ENCODE measurements at regions not wholly inside any gene's neighbourhood (a gene's known extent, or its start where the extent isn't known, plus 50 kb on each side); places are given as distances from the start of the nearest gene placed in this dataset.
A peak's percentile ranks its signal among the peaks of the same experiment; 100 is the strongest.

- H3K4me3 ChIP-seq (ENCODE audit: low read length) = peak overlapping the region; percentile 59
- H3K4me1 Mint-ChIP-seq (ENCODE audit: low read depth) = peaks cover 70% of the 10 kb centered on the region
- peaks cover 59% of the 10 kb centered on the region for H3K4me1 ChIP-seq (ENCODE audit: insufficient read depth, low read length)
- ChIA-PET CTCF (interaction anchor here (0.5 to 5.2 kb wide), 24 partner anchors 9 to 919 kb away, joined by 3 to 118 read pairs (median 12); partner anchors contain the start of gene CHD2), POLR2A (interaction anchor here (0.8 to 11.4 kb wide), 19 partner anchors 8 to 119 kb away, joined by 3 to 913 read pairs (median 19); partner anchors contain the start of gene CHD2)
- H3K9me3 ChIP-seq (ENCODE audit: control insufficient read depth in 1 of 2, insufficient read depth in 1 of 2, low read length in 2 of 2) = no peaks in the 10 kb centered on the region
- TF ChIP-seq, protein P1, sequence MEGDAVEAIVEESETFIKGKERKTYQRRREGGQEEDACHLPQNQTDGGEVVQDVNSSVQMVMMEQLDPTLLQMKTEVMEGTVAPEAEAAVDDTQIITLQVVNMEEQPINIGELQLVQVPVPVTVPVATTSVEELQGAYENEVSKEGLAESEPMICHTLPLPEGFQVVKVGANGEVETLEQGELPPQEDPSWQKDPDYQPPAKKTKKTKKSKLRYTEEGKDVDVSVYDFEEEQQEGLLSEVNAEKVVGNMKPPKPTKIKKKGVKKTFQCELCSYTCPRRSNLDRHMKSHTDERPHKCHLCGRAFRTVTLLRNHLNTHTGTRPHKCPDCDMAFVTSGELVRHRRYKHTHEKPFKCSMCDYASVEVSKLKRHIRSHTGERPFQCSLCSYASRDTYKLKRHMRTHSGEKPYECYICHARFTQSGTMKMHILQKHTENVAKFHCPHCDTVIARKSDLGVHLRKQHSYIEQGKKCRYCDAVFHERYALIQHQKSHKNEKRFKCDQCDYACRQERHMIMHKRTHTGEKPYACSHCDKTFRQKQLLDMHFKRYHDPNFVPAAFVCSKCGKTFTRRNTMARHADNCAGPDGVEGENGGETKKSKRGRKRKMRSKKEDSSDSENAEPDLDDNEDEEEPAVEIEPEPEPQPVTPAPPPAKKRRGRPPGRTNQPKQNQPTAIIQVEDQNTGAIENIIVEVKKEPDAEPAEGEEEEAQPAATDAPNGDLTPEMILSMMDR (IDR thresholded peaks at IDR 0.05) = no peak
- DNase-seq (peak in 9 of 14 experiments; percentile 19 to 68 (median 28)), ATAC-seq (ENCODE audit: poor library complexity) (no peak)
- intact Hi-C loops (cut with DNase I, micrococcal nuclease) = loop anchor here (1.0 to 5.0 kb wide), 9 partner anchors 10 to 108 kb away; no protein-coding TSS in a partner anchor
- peak overlapping the region; percentile 95 to 98 for H3K27ac ChIP-seq (ENCODE audit: low read depth in 1 of 2, low read length in 2 of 2)
- H3K27me3 ChIP-seq (ENCODE audit: control insufficient read depth in 1 of 2, insufficient read depth in 2 of 2, low read length in 2 of 2) = no peaks in the 10 kb centered on the region
- no peaks in the 10 kb centered on the region for H3K9me3 Mint-ChIP-seq
- peak overlapping the region; percentile 82 for H3K4me3 Mint-ChIP-seq
- no peaks in the 10 kb centered on the region for H3K27me3 Mint-ChIP-seq
- H3K27ac Mint-ChIP-seq = peak overlapping the region; percentile 100
- peaks cover 12% of the 10 kb centered on the region for H3K36me3 Mint-ChIP-seq (ENCODE audit: low read depth)
- H3K36me3 ChIP-seq (ENCODE audit: insufficient read depth, low read length) = no peaks in the 10 kb centered on the region
Measured at GRCh38 chr15:92809880-92810361, 90.2 kb upstream of the CHD2 start.

- H3K4me3 ChIP-seq (ENCODE audit: low read length) = peak overlapping the region; percentile 59
- H3K9me3 ChIP-seq (ENCODE audit: control insufficient read depth in 1 of 2, insufficient read depth in 1 of 2, low read length in 2 of 2) = no peaks in the 10 kb centered on the region
- no peaks in the 10 kb centered on the region for H3K27me3 Mint-ChIP-seq
- peaks cover 62% of the 10 kb centered on the region for H3K4me1 ChIP-seq (ENCODE audit: insufficient read depth, low read length)
- ATAC-seq (ENCODE audit: poor library complexity) (no peak), DNase-seq (peak in 5 of 14 experiments; percentile 11 to 50 (median 21))
- ChIA-PET CTCF (interaction anchor here (0.9 to 5.2 kb wide), 13 partner anchors 12 to 178 kb away, joined by 3 to 118 read pairs (median 27); partner anchors contain the start of gene CHD2), POLR2A (interaction anchor here (1.0 to 11.4 kb wide), 16 partner anchors 7 to 118 kb away, joined by 3 to 913 read pairs (median 32); partner anchors contain the start of gene CHD2)
- TF ChIP-seq, protein P1 (IDR thresholded peaks at IDR 0.05) = no peak
- peaks cover 12% of the 10 kb centered on the region for H3K36me3 Mint-ChIP-seq (ENCODE audit: low read depth)
- intact Hi-C loops (cut with DNase I, micrococcal nuclease) = loop anchor here in 1 of 2 experiments (1.0 kb wide), 1 partner anchor 39 kb away; no protein-coding TSS in a partner anchor
- no peaks in the 10 kb centered on the region for H3K9me3 Mint-ChIP-seq
- H3K36me3 ChIP-seq (ENCODE audit: insufficient read depth, low read length) = no peaks in the 10 kb centered on the region
- no peaks in the 10 kb centered on the region for H3K27me3 ChIP-seq (ENCODE audit: control insufficient read depth in 1 of 2, insufficient read depth in 2 of 2, low read length in 2 of 2)
- peaks cover 74% of the 10 kb centered on the region for H3K4me1 Mint-ChIP-seq (ENCODE audit: low read depth)
- peak overlapping the region; percentile 100 for H3K27ac Mint-ChIP-seq
- peak overlapping the region; percentile 95 to 98 for H3K27ac ChIP-seq (ENCODE audit: low read depth in 1 of 2, low read length in 2 of 2)
- peak overlapping the region; percentile 82 for H3K4me3 Mint-ChIP-seq
Measured at GRCh38 chr15:92810418-92811138, 89.5 kb upstream of the CHD2 start.

- Mint-ChIP-seq H3K36me3 (ENCODE audit: low read depth) (peaks cover 12% of the 10 kb centered on the region), H3K27me3 (no peaks in the 10 kb centered on the region), H3K9me3 (no peaks in the 10 kb centered on the region), H3K4me1 (ENCODE audit: low read depth) (peaks cover 73% of the 10 kb centered on the region), H3K27ac (peak overlapping the region; percentile 100), H3K4me3 (peak overlapping the region; percentile 82)
- intact Hi-C loops (cut with DNase I, micrococcal nuclease) = no loop called here
- Histone ChIP-seq H3K27me3 (ENCODE audit: control insufficient read depth in 1 of 2, insufficient read depth in 2 of 2, low read length in 2 of 2) (no peaks in the 10 kb centered on the region), H3K27ac (ENCODE audit: low read depth in 1 of 2, low read length in 2 of 2) (peak overlapping the region; percentile 95 to 98), H3K9me3 (ENCODE audit: control insufficient read depth in 1 of 2, insufficient read depth in 1 of 2, low read length in 2 of 2) (no peaks in the 10 kb centered on the region), H3K36me3 (ENCODE audit: insufficient read depth, low read length) (no peaks in the 10 kb centered on the region), H3K4me1 (ENCODE audit: insufficient read depth, low read length) (peaks cover 62% of the 10 kb centered on the region), H3K4me3 (ENCODE audit: low read length) (peak overlapping the region; percentile 59)
- ChIA-PET CTCF (interaction anchor here (0.6 to 5.2 kb wide), 4 partner anchors 12 to 106 kb away, joined by 3 to 80 read pairs (median 4); no protein-coding TSS in a partner anchor), POLR2A (interaction anchor here (1.0 to 11.4 kb wide), 9 partner anchors 10 to 106 kb away, joined by 3 to 913 read pairs (median 155); partner anchors contain the start of gene CHD2)
- TF ChIP-seq, protein P1 (IDR thresholded peaks at IDR 0.05) = no peak
- DNase-seq (peak in 4 of 14 experiments; percentile 9 to 61 (median 34)), ATAC-seq (ENCODE audit: poor library complexity) (no peak)
Measured at GRCh38 chr15:92811148-92811913, 88.8 kb upstream of the CHD2 start.
